IMR-90 (cell line): ENCODE measurements at regions not wholly inside any gene's neighbourhood (a gene's known extent, or its start where the extent isn't known, plus 50 kb on each side); places are given as distances from the start of the nearest gene placed in this dataset.

Source experiments
- ATAC-seq: fragments of 200-7000 bp; cut with Tn5 transposase; 2 replicates; pipeline ENCODE4 v1.9.1; 2020; ENCODE audit warnings: low read depth, mild to moderate bottlenecking, moderate library complexity
- BruUV-seq: library from RNA; stranded (reverse); fragments of 400-500 nt; replicated peaks from 2 replicates; lab custom pipeline; 2021; lab: Mats Ljungman, UMichigan
- CTCF ChIA-PET: fragments of 300-600 bp; formaldehyde crosslinking; extraction: SDS; loops from one replicate; lab custom pipeline; 2021; ENCODE audit warnings: antibody characterized with exemption; lab: Yijun Ruan, JAX
- POLR2A ChIA-PET: fragments of 300-600 bp; sonication (Branson Sonifier 250); formaldehyde crosslinking; loops from one replicate; lab custom pipeline; 2022; ENCODE audit warnings: antibody characterized with exemption; ENCODE audit not compliant: unreplicated experiment; lab: Charles Lee
- DNase-seq: peaks from one replicate; pipeline ENCODE4 v3.0.0; 2013
- H2AFZ ChIP-seq: replicated peaks from 2 replicates; pipeline ENCODE3; 2013; ENCODE audit warnings: low read length, mild to moderate bottlenecking; ENCODE audit not compliant: poor library complexity
- H2AK5ac ChIP-seq: 2 replicates; pipeline ENCODE4 v1.6.1; 2013; ENCODE audit warnings: low read depth, low read length, inconsistent platforms
- H2AK9ac ChIP-seq: replicated peaks from 2 replicates; pipeline ENCODE3; 2013; ENCODE audit warnings: mild to moderate bottlenecking, low read depth, low read length, moderate library complexity; ENCODE audit not compliant: poor library complexity
- H2BK120ac ChIP-seq: 2 replicates; pipeline ENCODE4 v1.6.1; 2013; ENCODE audit warnings: low read depth, low read length, inconsistent platforms
- H2BK15ac ChIP-seq: 3 replicates; pipeline ENCODE4 v1.6.1; 2013; ENCODE audit warnings: low read depth, low read length, inconsistent platforms
- H2BK20ac ChIP-seq: 2 replicates; pipeline ENCODE4 v1.6.1; 2013; ENCODE audit warnings: low read depth, mild to moderate bottlenecking, inconsistent platforms, low read length, moderate library complexity
- H2BK5ac ChIP-seq: 2 replicates; pipeline ENCODE4 v1.6.1; 2013; ENCODE audit warnings: mild to moderate bottlenecking, low read depth, low read length, inconsistent platforms; ENCODE audit not compliant: poor library complexity, severe bottlenecking
- H3K14ac ChIP-seq: replicated peaks from 2 replicates; pipeline ENCODE4 v1.6.1; 2013; ENCODE audit warnings: low read depth, low read length, inconsistent platforms
- H3K18ac ChIP-seq: 2 replicates; pipeline ENCODE4 v1.6.1; 2013; ENCODE audit warnings: low read depth, low read length, control low read depth
- H3K23ac ChIP-seq: 2 replicates; pipeline ENCODE4 v1.6.1; 2013; ENCODE audit warnings: low read depth, low read length, inconsistent platforms
- H3K27ac ChIP-seq: 2 replicates; pipeline ENCODE4 v1.5.1; 2013; ENCODE audit warnings: mild to moderate bottlenecking, control low read depth, low read length; ENCODE audit not compliant: insufficient read depth
- H3K27me3 ChIP-seq: 2 replicates; pipeline ENCODE4 v1.6.1; 2013; ENCODE audit warnings: low read length; ENCODE audit not compliant: control insufficient read depth, insufficient read depth
- H3K36me3 ChIP-seq: 2 replicates; pipeline ENCODE4 v1.6.1; 2013; ENCODE audit warnings: low read length, mixed read lengths; ENCODE audit not compliant: control insufficient read depth, insufficient read depth
- H3K4ac ChIP-seq: 2 replicates; pipeline ENCODE4 v1.6.1; 2013; ENCODE audit warnings: low read depth, low read length, inconsistent platforms
- H3K4me1 ChIP-seq: 2 replicates; pipeline ENCODE4 v1.6.1; 2013; ENCODE audit warnings: low read length, mixed read lengths; ENCODE audit not compliant: control insufficient read depth, insufficient read depth
- H3K4me2 ChIP-seq: 2 replicates; pipeline ENCODE4 v1.6.1; 2013; ENCODE audit warnings: low read depth, mild to moderate bottlenecking, control low read depth, low read length, moderate library complexity
- H3K4me3 ChIP-seq: 2 replicates; pipeline ENCODE4 v1.5.1; 2013; ENCODE audit warnings: low read depth, mild to moderate bottlenecking, control low read depth, low read length, moderate library complexity; ENCODE audit not compliant: insufficient read depth
- H3K56ac ChIP-seq: 2 replicates; pipeline ENCODE4 v1.6.1; 2013; ENCODE audit warnings: low read length, inconsistent platforms; ENCODE audit not compliant: insufficient read depth; ENCODE audit errors: extremely low read depth
- H3K79me1 ChIP-seq, 2 experiments: 2 replicates each; pipeline ENCODE4 v1.6.1; 2013; ENCODE audit warnings: low read length in 2 of 2, inconsistent platforms in 1 of 2, low read depth in 1 of 2
- H3K9ac ChIP-seq: 2 replicates; pipeline ENCODE4 v1.6.1; 2013; ENCODE audit warnings: low read depth, low read length, control low read depth
- H3K9me1 ChIP-seq: 2 replicates; pipeline ENCODE4 v1.6.1; 2013; ENCODE audit warnings: low read length, inconsistent platforms; ENCODE audit not compliant: insufficient read depth
- H3K9me3 ChIP-seq: 2 replicates; pipeline ENCODE4 v1.6.1; 2013; ENCODE audit warnings: low read length; ENCODE audit not compliant: control insufficient read depth, insufficient read depth
- H4K20me1 ChIP-seq: 2 replicates; pipeline ENCODE4 v1.6.1; 2013; ENCODE audit warnings: low read length, inconsistent platforms; ENCODE audit not compliant: insufficient read depth
- H4K5ac ChIP-seq: 2 replicates; pipeline ENCODE4 v1.6.1; 2013; ENCODE audit warnings: mild to moderate bottlenecking, low read depth, low read length, control low read depth
- H4K8ac ChIP-seq, 2 experiments: 2 replicates each; pipeline ENCODE4 v1.6.1; 2013; ENCODE audit warnings: low read depth in 2 of 2, low read length in 2 of 2, control low read depth in 1 of 2, inconsistent platforms in 1 of 2
- H4K91ac ChIP-seq: 2 replicates; pipeline ENCODE4 v1.6.1; 2013; ENCODE audit warnings: low read depth, low read length, inconsistent platforms; ENCODE audit not compliant: insufficient read depth
- CHD1 ChIP-seq: IDR thresholded peaks from 2 replicates; pipeline ENCODE4 v1.6.1; 2012; ENCODE audit warnings: low read depth, low read length, improper control_type of control experiment
- MAFK ChIP-seq: IDR thresholded peaks from 2 replicates; pipeline ENCODE4 v1.6.1; 2012; ENCODE audit warnings: low read depth, low read length, improper control_type of control experiment
- NFE2L2 ChIP-seq: fragments of 150-350 bp; IDR thresholded peaks from 2 replicates; pipeline ENCODE4 v1.6.1; 2016; ENCODE audit warnings: low read depth, mild to moderate bottlenecking, low read length
- USF2 ChIP-seq: fragments of 150-350 bp; IDR thresholded peaks from 2 replicates; pipeline ENCODE4 v1.6.1; 2017; ENCODE audit warnings: mild to moderate bottlenecking, antibody characterized with exemption, low read length, low read depth
- WGBS, 2 experiments: methylation state at CpG; one replicate each; pipeline versions ENCODE4 v1.1.5 to v1.1.7; 2013; ENCODE audit warnings: missing lambda C conversion rate in 2 of 2; ENCODE audit not compliant: insufficient read length in 1 of 2; ENCODE audit errors: extremely low coverage in 2 of 2; 5-methylcytosine and 5-hydroxymethylcytosine counted together
- dilution Hi-C: fragments of 300-500 bp; cut with HindIII; formaldehyde crosslinking; loops from one replicate; pipeline ENCODE4 v1.14.3; 2018; ENCODE audit warnings: low sequenced_read_pairs; ENCODE audit not compliant: unreplicated experiment
- in situ Hi-C: fragments of 300-500 bp; cut with MboI; formaldehyde crosslinking; loops from 3 replicates; pipeline ENCODE4 v1.14.3; 2019; ENCODE audit warnings: low sequenced_read_pairs, inconsistent platforms, mixed read lengths
- intact Hi-C: fragments of 100-400 bp; cut with micrococcal nuclease; formaldehyde crosslinking; loops from 2 replicates; pipeline ENCODE4 v1.10.0; 2022

GRCh38 chr3:132785292-132785691 lies 63.1 kb upstream of the NPHP3 start:
- Histone ChIP-seq H2BK15ac (no peak overlapping the region), H4K8ac (no peak overlapping the region), H3K4ac (no peak overlapping the region), H3K4me1 (no peaks in the 10 kb centered on the region), H2AFZ (no peak overlapping the region), H3K9me1 (no peaks in the 10 kb centered on the region), H2AK9ac (no peak overlapping the region), H3K9me3 (no peaks in the 10 kb centered on the region), H3K4me2 (no peak overlapping the region), H2BK120ac (no peak overlapping the region), H3K9ac (no peak overlapping the region), H3K14ac (no peak overlapping the region), H3K79me1 (no peaks in the 10 kb centered on the region), H3K56ac (no peak overlapping the region), H3K36me3 (no peaks in the 10 kb centered on the region), H4K91ac (no peak overlapping the region), H2BK20ac (no peak overlapping the region), H4K5ac (no peak overlapping the region), H3K27ac (no peak overlapping the region), H3K18ac (no peak overlapping the region), H2AK5ac (no peak overlapping the region), H3K27me3 (no peaks in the 10 kb centered on the region), H4K20me1 (no peaks in the 10 kb centered on the region), H3K23ac (no peak overlapping the region), H3K4me3 (no peak overlapping the region), H2BK5ac (no peak overlapping the region)
- ChIA-PET CTCF (no interaction called here), POLR2A (no interaction called here)
- no TSS peak for BruUV-seq
- ATAC-seq, result no peak
- intact Hi-C loops, result no loop called here
- dilution Hi-C loops, result no loop called here
- 20% methylated on average over 1 of the region's 3 CpGs; no CpG with 5 or more reads in 1 of the 2 experiments for WGBS, 2 experiments
- TF ChIP-seq USF2 (no peak), NFE2L2 (no peak), MAFK (no peak), CHD1 (no peak)
- in situ Hi-C loops, result no loop called here
- no peak for DNase-seq
